GM18951 (cell line): ENCODE measurements at regions not wholly inside any gene's neighbourhood (a gene's known extent, or its start where the extent isn't known, plus 50 kb on each side); places are given as distances from the start of the nearest gene placed in this dataset.

Experiments used
- POLR2A ChIP-seq: IDR thresholded peaks from 4 replicates; pipeline ENCODE4 v1.6.1; 2011; ENCODE audit warnings: mild to moderate bottlenecking; ENCODE audit not compliant: insufficient read length, insufficient read depth; ENCODE audit errors: extremely low read depth
- in situ Hi-C: fragments of 300-500 bp; cut with MboI; formaldehyde crosslinking; loops from one replicate; pipeline ENCODE4 v1.12.0; 2022; ENCODE audit warnings: low sequenced_read_pairs, mixed read lengths, inconsistent platforms; ENCODE audit not compliant: unreplicated experiment

- no peak for TF ChIP-seq POLR2A
- in situ Hi-C loops: no loop called here
Observed at GRCh38 chr15:39205081-39205480, 375.8 kb upstream of the THBS1 start.

- no peak for TF ChIP-seq POLR2A
- in situ Hi-C loops: no loop called here
Observed at GRCh38 chr15:39205506-39206371, 375.1 kb upstream of the THBS1 start.

GRCh38 chr15:39207532-39208115, 373.3 kb upstream of the THBS1 start:
- in situ Hi-C loops: no loop called here

GRCh38 chr15:39208187-39208586, 372.7 kb upstream of the THBS1 start:
- TF ChIP-seq POLR2A: no peak
- in situ Hi-C loops: no loop called here

More at GRCh38 chr15:39207532-39208115, 373.3 kb upstream of the THBS1 start:
- no peak for TF ChIP-seq POLR2A

- TF ChIP-seq POLR2A: no peak
- in situ Hi-C loops: no loop called here
Observed at GRCh38 chr15:39209548-39210211, 371.2 kb upstream of the THBS1 start.

GRCh38 chr15:39211108-39211979, 369.5 kb upstream of the THBS1 start:
- in situ Hi-C loops: no loop called here
- TF ChIP-seq POLR2A: no peak

GRCh38 chr15:39213385-39213840, 367.5 kb upstream of the THBS1 start:
- in situ Hi-C loops: no loop called here
- no peak for TF ChIP-seq POLR2A

- in situ Hi-C loops: no loop called here
- TF ChIP-seq POLR2A: no peak
Observed at GRCh38 chr15:39215015-39215414, 365.9 kb upstream of the THBS1 start.

GRCh38 chr15:39216816-39217215, 364.1 kb upstream of the THBS1 start:
- no peak for TF ChIP-seq POLR2A
- in situ Hi-C loops: no loop called here

GRCh38 chr15:39219608-39220007, 361.3 kb upstream of the THBS1 start:
- TF ChIP-seq POLR2A: no peak
- in situ Hi-C loops: no loop called here

GRCh38 chr15:39226169-39226937, 354.5 kb upstream of the THBS1 start:
- TF ChIP-seq POLR2A: no peak
- in situ Hi-C loops: no loop called here

- TF ChIP-seq POLR2A: no peak
Observed at GRCh38 chr15:39227001-39227400, 353.9 kb upstream of the THBS1 start.

More at GRCh38 chr15:39227001-39227400, 353.9 kb upstream of the THBS1 start:
- in situ Hi-C loops: no loop called here
